ENCODE measurements at regions not wholly inside any gene's neighbourhood (a gene's known extent, or its start where the extent isn't known, plus 50 kb on each side); places are given as distances from the start of the nearest gene placed in this dataset.

DNA sequence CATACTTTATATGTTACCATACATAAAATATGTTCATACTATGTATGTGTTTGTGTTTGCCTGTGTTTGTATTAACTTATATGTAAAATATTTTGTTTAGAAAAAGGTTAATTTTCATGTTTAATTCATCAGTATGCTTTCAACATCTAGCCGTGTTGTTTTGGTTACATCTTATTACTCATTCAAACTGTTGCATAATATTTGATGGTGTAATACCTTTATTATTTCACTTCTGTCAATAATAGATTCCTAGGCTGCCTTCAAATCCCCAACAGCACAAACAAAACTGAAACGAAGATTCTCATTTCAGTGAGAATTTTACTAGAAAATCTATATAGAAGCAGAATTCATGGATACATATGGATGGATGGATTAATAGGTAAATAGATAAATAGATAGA is 462.3 kb upstream of the ADGRL3 start:
- no peak for DNase-seq
- Histone ChIP-seq H3K27me3 (no peaks in the 10 kb centered on the region), H3K9me3 (no peaks in the 10 kb centered on the region), H3K27ac (no peak overlapping the region), H3K4me3 (no peak overlapping the region), H3K4me1 (no peaks in the 10 kb centered on the region), H3K36me3 (no peaks in the 10 kb centered on the region)
- no peak for ATAC-seq
- TF ChIP-seq CTCF (IDR thresholded peaks at IDR 0.05): no peak
- intact Hi-C loops (cut with DNase I): no loop called here

GRCh38 chr4:60743654-60744053 is 456.5 kb upstream of the ADGRL3 start:
- Histone ChIP-seq H3K4me3 (no peak overlapping the region), H3K27me3 (no peaks in the 10 kb centered on the region), H3K27ac (no peak overlapping the region), H3K4me1 (no peaks in the 10 kb centered on the region), H3K9me3 (no peaks in the 10 kb centered on the region), H3K36me3 (no peaks in the 10 kb centered on the region)
- TF ChIP-seq CTCF (IDR thresholded peaks at IDR 0.05): no peak
- intact Hi-C loops (cut with DNase I): loop anchor here (10.0 kb wide), 1 partner anchor 409 kb away; no protein-coding TSS in a partner anchor
- DNase-seq (no peak), ATAC-seq (no peak)

- intact Hi-C loops (cut with DNase I): loop anchor here (10.0 kb wide), 1 partner anchor 410 kb away; no protein-coding TSS in a partner anchor
- no peak for TF ChIP-seq CTCF (IDR thresholded peaks at IDR 0.05)
- no peak overlapping the region for H3K27ac ChIP-seq
- H3K9me3 ChIP-seq: no peaks in the 10 kb centered on the region
- no peaks in the 10 kb centered on the region for H3K4me1 ChIP-seq
- H3K4me3 ChIP-seq: no peak overlapping the region
- DNase-seq: no peak
- no peaks in the 10 kb centered on the region for H3K36me3 ChIP-seq
- H3K27me3 ChIP-seq: no peaks in the 10 kb centered on the region
- no peak for ATAC-seq
Observed at GRCh38 chr4:60744767-60745166, 455.4 kb upstream of the ADGRL3 start.

DNA sequence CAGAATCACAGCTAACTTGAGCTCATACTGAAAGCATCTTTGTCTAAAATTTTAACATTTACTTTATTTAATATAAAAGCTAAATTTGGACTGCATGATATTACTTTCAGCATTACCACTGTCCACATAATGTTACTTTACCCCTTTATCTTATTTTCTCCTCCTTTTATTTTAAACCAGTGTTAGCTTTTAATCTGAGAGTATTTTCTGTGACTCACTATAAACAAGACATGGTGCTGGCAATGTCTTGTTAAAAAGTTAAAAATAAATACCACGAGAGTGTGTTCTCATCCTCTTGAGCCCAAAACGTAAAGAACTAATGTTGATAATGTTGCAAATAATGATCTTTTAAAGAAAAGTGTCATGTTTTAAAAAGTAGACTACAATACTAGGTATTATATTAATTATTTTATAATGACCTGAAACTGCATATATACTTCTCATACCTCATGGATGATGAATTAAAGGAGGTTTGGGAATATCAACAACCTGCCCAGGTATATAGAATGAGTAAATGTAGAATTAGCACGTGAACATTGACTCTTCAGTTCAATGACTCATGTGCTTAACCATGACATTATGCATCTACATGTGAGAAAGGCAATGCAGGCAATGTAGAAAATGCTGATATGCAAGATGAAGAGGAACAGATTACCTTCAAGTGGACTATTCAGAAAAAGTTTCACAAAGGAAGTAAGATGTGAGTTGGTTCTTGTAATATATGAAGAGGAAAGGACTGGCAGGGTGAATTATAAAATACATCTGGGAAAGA is 454.1 kb upstream of the ADGRL3 start:
- no peaks in the 10 kb centered on the region for H3K9me3 ChIP-seq
- intact Hi-C loops (cut with DNase I): loop anchor here (10.0 kb wide), 1 partner anchor 411 kb away; no protein-coding TSS in a partner anchor

DNA sequence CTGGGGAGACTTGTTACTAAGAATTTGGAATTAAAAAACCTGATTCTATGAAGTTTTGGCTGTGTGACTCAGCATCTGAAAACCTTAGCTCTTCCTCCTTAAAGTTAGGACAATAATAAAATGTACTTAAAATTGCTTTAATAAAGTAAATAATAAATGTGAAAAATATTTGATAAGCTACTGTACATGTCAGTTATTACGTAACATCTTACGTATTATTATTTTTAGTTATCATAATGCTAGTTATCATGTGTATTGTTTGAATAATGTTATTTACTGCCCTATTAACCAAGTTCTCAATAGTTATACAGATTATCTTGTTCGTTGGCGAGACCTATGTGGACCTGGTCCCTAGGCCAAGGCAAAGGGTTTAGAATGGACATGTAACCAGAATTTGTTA is 449.2 kb upstream of the ADGRL3 start:
- H3K4me1 ChIP-seq: no peaks in the 10 kb centered on the region
- no peaks in the 10 kb centered on the region for H3K27me3 ChIP-seq
- DNase-seq (no peak), ATAC-seq (no peak)
- intact Hi-C loops (cut with DNase I): no loop called here
- H3K9me3 ChIP-seq: no peaks in the 10 kb centered on the region
- H3K27ac ChIP-seq: no peak overlapping the region
- no peak for TF ChIP-seq CTCF (IDR thresholded peaks at IDR 0.05)
- no peak overlapping the region for H3K4me3 ChIP-seq
- no peaks in the 10 kb centered on the region for H3K36me3 ChIP-seq

More for the DNA sequence above, 454.1 kb upstream of the ADGRL3 start:
- no peaks in the 10 kb centered on the region for H3K36me3 ChIP-seq
- TF ChIP-seq CTCF (IDR thresholded peaks at IDR 0.05): no peak
- H3K27ac ChIP-seq: no peak overlapping the region
- ATAC-seq: no peak
- DNase-seq: no peak
- no peaks in the 10 kb centered on the region for H3K4me1 ChIP-seq
- no peaks in the 10 kb centered on the region for H3K27me3 ChIP-seq
- no peak overlapping the region for H3K4me3 ChIP-seq
